ENCODE measurements at regions not wholly inside any gene's neighbourhood (a gene's known extent, or its start where the extent isn't known, plus 50 kb on each side); places are given as distances from the start of the nearest gene placed in this dataset.

DNA sequence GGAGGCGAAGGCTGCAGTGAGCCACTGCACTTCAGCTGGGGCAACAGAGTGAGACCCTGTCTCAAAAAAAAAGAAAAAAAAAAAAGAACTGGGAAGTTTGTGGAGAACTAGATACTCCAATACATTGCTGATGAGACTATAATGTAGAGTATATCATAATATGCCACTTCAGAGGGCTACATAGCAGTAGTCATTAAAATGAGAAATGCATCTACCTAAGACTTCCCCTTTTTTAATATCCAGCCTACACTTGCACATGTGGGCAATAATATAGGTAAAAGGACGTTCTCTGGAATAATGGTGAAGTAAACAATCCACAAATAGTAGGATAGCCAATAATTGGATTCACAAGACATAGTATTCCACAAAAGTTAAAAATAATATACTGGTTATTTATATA is 311.0 kb downstream of the HLX start:
- TF ChIP-seq, protein P1, sequence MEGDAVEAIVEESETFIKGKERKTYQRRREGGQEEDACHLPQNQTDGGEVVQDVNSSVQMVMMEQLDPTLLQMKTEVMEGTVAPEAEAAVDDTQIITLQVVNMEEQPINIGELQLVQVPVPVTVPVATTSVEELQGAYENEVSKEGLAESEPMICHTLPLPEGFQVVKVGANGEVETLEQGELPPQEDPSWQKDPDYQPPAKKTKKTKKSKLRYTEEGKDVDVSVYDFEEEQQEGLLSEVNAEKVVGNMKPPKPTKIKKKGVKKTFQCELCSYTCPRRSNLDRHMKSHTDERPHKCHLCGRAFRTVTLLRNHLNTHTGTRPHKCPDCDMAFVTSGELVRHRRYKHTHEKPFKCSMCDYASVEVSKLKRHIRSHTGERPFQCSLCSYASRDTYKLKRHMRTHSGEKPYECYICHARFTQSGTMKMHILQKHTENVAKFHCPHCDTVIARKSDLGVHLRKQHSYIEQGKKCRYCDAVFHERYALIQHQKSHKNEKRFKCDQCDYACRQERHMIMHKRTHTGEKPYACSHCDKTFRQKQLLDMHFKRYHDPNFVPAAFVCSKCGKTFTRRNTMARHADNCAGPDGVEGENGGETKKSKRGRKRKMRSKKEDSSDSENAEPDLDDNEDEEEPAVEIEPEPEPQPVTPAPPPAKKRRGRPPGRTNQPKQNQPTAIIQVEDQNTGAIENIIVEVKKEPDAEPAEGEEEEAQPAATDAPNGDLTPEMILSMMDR (IDR thresholded peaks at IDR 0.05 in 8 of 11, conservative IDR thresholded peaks at IDR 0.05 in 3 of 11) = no peak
- TF ChIP-seq POLR2AphosphoS5 (IDR thresholded peaks at IDR 0.05) = no peak
- TF ChIP-seq POLR2A (IDR thresholded peaks at IDR 0.05) = no peak

All from spleen (tissue), 7 donors.